Transverse colon (tissue), 4 donors: ENCODE measurements at regions not wholly inside any gene's neighbourhood (a gene's known extent, or its start where the extent isn't known, plus 50 kb on each side); places are given as distances from the start of the nearest gene placed in this dataset.

Experiments
- EP300 ChIP-seq: sonication (generic); formaldehyde crosslinking; IDR thresholded peaks from one replicate; pipeline ENCODE4 v1.6.1; 2017; ENCODE audit warnings: antibody characterized with exemption, low read depth
- POLR2A ChIP-seq: fragments of 450-650 bp; IDR thresholded peaks from one replicate; pipeline ENCODE4 v1.6.1; 2016; ENCODE audit warnings: antibody characterized with exemption, mild to moderate bottlenecking, moderate library complexity
- POLR2AphosphoS5 ChIP-seq, 3 donors: sonication (generic); formaldehyde crosslinking; IDR thresholded peaks; one replicate each; pipeline ENCODE4 v1.6.1; 2016; ENCODE audit warnings: antibody characterized with exemption in 3 of 3
- TF ChIP-seq, protein P1 (sequence below), 5 experiments: fragments of 200-600 bp in 3 of 5; fragments of 450-650 bp in 2 of 5; sonication (generic) in 3 of 5; IDR thresholded peaks; 1 replicate in 2 of 5; 2 replicates in 3 of 5; pipeline ENCODE4 v1.5.1; 2016 to 2017; ENCODE audit warnings: antibody characterized with exemption in 5 of 5, inconsistent platforms in 3 of 5, mild to moderate bottlenecking in 2 of 5, moderate library complexity in 1 of 5

GRCh38 chr6:79301290-79301689 lies 66.8 kb upstream of the HMGN3 start:
- TF ChIP-seq EP300 (no peak), POLR2AphosphoS5 (IDR thresholded peaks at IDR 0.05) (no peak), POLR2A (no peak)
- TF ChIP-seq, protein P1, sequence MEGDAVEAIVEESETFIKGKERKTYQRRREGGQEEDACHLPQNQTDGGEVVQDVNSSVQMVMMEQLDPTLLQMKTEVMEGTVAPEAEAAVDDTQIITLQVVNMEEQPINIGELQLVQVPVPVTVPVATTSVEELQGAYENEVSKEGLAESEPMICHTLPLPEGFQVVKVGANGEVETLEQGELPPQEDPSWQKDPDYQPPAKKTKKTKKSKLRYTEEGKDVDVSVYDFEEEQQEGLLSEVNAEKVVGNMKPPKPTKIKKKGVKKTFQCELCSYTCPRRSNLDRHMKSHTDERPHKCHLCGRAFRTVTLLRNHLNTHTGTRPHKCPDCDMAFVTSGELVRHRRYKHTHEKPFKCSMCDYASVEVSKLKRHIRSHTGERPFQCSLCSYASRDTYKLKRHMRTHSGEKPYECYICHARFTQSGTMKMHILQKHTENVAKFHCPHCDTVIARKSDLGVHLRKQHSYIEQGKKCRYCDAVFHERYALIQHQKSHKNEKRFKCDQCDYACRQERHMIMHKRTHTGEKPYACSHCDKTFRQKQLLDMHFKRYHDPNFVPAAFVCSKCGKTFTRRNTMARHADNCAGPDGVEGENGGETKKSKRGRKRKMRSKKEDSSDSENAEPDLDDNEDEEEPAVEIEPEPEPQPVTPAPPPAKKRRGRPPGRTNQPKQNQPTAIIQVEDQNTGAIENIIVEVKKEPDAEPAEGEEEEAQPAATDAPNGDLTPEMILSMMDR (IDR thresholded peaks at IDR 0.05) = no peak
